Vagina (tissue), 2 donors: ENCODE measurements at regions not wholly inside any gene's neighbourhood (a gene's known extent, or its start where the extent isn't known, plus 50 kb on each side); places are given as distances from the start of the nearest gene placed in this dataset.

Experiments used
- DNase-seq, 2 donors: peaks; one replicate each; pipeline ENCODE4 v3.0.0-alpha.2; 2017; ENCODE audit errors: extremely low spot score in 2 of 2
- H3K27ac ChIP-seq: fragments of 200-600 bp; sonication (generic); one replicate; pipeline ENCODE4 v1.5.1; 2019
- H3K27me3 ChIP-seq: fragments of 200-600 bp; sonication (generic); one replicate; pipeline ENCODE4 v1.5.1; 2019
- H3K36me3 ChIP-seq, 2 donors: fragments of 200-600 bp; sonication (generic); one replicate each; pipeline ENCODE4 v1.5.1; 2017 to 2019
- H3K4me1 ChIP-seq: fragments of 200-600 bp; sonication (generic); one replicate; pipeline ENCODE4 v1.5.1; 2019
- H3K4me3 ChIP-seq, 2 donors: fragments of 200-600 bp; sonication (generic); 1 replicate in 1 of 2; 2 replicates in 1 of 2; pipeline ENCODE4 v1.5.1; 2016 to 2019
- H3K9me3 ChIP-seq: fragments of 200-600 bp; sonication (generic); one replicate; pipeline ENCODE4 v1.5.1; 2019
- POLR2A ChIP-seq, 2 donors: fragments of 450-650 bp; IDR thresholded peaks; one replicate each; pipeline ENCODE4 v1.6.1; 2017; ENCODE audit warnings: antibody characterized with exemption in 2 of 2, mild to moderate bottlenecking in 2 of 2, moderate library complexity in 2 of 2
- POLR2AphosphoS5 ChIP-seq, 2 donors: sonication (generic); formaldehyde crosslinking; IDR thresholded peaks; one replicate each; pipeline ENCODE4 v1.9.0; 2017; ENCODE audit warnings: antibody characterized with exemption in 2 of 2, mild to moderate bottlenecking in 2 of 2, low read depth in 1 of 2; ENCODE audit not compliant: insufficient read depth in 1 of 2
- intact Hi-C: fragments of 100-400 bp; cut with DNase I; formaldehyde crosslinking; loops from one replicate; pipeline ENCODE4 v1.15.1; 2023
- TF ChIP-seq, protein P1 (sequence below), 3 experiments: fragments of 450-650 bp in 2 of 3; fragments of 200-600 bp in 1 of 3; sonication (generic) in 1 of 3; IDR thresholded peaks; one replicate each; pipeline ENCODE4 v1.5.1; 2017 to 2019; ENCODE audit warnings: antibody characterized with exemption in 3 of 3, mild to moderate bottlenecking in 2 of 3, moderate library complexity in 2 of 3

DNA sequence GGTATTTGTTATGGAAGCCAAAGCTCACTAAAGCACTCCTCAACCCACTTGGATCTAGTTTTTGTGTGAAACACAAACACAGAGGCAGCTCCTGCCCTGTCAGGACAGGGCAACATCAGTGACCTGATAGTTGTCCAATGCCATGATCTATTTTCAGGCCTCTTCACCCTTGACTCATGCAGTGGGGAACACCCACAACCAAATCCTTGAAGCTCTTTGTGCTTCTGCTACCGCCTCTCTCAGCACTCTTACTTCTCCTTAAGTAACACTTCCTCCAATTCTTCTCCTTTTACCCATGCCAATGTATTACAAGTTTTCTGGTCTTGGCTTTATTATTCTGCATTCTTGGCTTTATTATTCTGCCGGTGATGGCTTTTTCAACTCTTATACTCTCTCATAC, 425.3 kb downstream of the INHBA start:
- H3K9me3 ChIP-seq = no peaks in the 10 kb centered on the region
- H3K36me3 ChIP-seq = no peaks in the 10 kb centered on the region
- intact Hi-C loops = no loop called here
- H3K27ac ChIP-seq = no peak overlapping the region
- H3K4me1 ChIP-seq = no peaks in the 10 kb centered on the region
- no peaks in the 10 kb centered on the region for H3K27me3 ChIP-seq
- no peak for DNase-seq
- no peak overlapping the region for H3K4me3 ChIP-seq
- TF ChIP-seq, protein P1, sequence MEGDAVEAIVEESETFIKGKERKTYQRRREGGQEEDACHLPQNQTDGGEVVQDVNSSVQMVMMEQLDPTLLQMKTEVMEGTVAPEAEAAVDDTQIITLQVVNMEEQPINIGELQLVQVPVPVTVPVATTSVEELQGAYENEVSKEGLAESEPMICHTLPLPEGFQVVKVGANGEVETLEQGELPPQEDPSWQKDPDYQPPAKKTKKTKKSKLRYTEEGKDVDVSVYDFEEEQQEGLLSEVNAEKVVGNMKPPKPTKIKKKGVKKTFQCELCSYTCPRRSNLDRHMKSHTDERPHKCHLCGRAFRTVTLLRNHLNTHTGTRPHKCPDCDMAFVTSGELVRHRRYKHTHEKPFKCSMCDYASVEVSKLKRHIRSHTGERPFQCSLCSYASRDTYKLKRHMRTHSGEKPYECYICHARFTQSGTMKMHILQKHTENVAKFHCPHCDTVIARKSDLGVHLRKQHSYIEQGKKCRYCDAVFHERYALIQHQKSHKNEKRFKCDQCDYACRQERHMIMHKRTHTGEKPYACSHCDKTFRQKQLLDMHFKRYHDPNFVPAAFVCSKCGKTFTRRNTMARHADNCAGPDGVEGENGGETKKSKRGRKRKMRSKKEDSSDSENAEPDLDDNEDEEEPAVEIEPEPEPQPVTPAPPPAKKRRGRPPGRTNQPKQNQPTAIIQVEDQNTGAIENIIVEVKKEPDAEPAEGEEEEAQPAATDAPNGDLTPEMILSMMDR (IDR thresholded peaks at IDR 0.05) = no peak
- TF ChIP-seq POLR2A (IDR thresholded peaks at IDR 0.05) (no peak), POLR2AphosphoS5 (IDR thresholded peaks at IDR 0.05; ENCODE audit: insufficient read depth in 1 of 2, low read depth in 1 of 2) (no peak)

DNA sequence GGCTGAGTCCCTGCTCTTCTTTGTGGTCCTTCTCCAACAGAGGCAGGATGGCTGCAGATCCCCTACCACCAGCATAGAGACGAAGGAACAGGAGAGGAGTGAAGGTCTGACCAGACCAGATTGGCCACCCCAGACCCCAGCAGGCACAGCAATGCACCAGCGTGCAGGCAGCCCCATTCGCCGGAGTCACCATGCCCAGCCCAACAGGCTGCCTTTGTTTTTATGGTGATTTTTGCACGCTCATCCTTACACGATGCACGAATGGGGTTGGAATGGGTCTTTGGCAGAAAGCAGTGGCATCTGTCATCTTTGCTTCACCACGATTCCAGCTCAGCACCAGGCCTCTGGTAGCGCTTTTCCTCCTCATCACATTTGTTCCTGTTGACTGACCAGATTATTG, 427.6 kb downstream of the INHBA start:
- intact Hi-C loops = no loop called here
- DNase-seq = no peak
- TF ChIP-seq, protein P1 (IDR thresholded peaks at IDR 0.05) = no peak
- TF ChIP-seq POLR2AphosphoS5 (IDR thresholded peaks at IDR 0.05; ENCODE audit: insufficient read depth in 1 of 2, low read depth in 1 of 2) = no peak
- no peaks in the 10 kb centered on the region for H3K27me3 ChIP-seq
- no peak overlapping the region for H3K27ac ChIP-seq
- no peaks in the 10 kb centered on the region for H3K36me3 ChIP-seq
- no peaks in the 10 kb centered on the region for H3K4me1 ChIP-seq
- no peaks in the 10 kb centered on the region for H3K9me3 ChIP-seq
- no peak overlapping the region for H3K4me3 ChIP-seq

DNA sequence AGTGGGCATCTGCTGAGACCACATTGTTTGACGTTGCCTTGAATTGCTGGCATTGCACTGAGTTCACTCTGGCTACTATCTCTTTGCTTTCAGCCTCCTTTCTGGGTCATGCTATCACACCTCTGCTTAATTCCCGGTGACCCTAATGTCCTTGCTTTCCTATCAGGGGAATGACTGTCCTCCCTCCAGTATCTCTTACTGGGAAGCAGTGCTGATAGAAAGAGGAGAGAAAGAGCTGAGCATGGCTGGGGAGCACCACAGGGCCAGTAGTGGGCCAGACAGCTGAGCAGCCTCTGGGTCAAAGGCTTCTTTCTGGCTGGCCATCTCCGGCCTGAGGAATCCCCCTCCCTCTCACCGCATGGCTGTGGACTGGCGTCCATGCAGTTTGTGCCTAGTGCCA, 428.7 kb downstream of the INHBA start:
- Histone ChIP-seq H3K4me3 (no peak overlapping the region), H3K4me1 (no peaks in the 10 kb centered on the region), H3K9me3 (no peaks in the 10 kb centered on the region), H3K27me3 (no peaks in the 10 kb centered on the region), H3K36me3 (no peaks in the 10 kb centered on the region), H3K27ac (no peak overlapping the region)
- TF ChIP-seq POLR2AphosphoS5 (IDR thresholded peaks at IDR 0.05; ENCODE audit: insufficient read depth in 1 of 2, low read depth in 1 of 2) (no peak), POLR2A (IDR thresholded peaks at IDR 0.05) (no peak)
- TF ChIP-seq, protein P1 (IDR thresholded peaks at IDR 0.05) = no peak
- intact Hi-C loops = no loop called here
- DNase-seq = no peak

DNA sequence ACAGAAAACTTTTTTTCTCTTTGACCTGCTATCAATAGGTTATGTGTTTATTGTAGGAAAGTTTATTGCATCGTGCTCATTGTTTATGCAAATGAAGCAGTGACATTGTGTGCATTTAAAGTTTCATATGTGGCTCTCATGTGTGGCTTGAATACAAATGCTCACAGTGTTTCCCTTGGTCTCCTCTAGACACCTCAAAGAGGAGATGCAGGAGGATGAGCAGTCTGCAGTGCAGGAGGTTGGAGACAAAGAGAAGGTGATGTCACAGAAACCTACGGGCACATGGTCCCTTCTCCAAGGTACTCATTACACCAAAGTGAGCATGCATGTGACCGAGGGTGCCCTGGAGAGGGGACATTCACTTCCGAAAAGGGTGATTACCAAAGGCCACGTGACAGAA, 430.2 kb downstream of the INHBA start:
- no peak for TF ChIP-seq POLR2A (IDR thresholded peaks at IDR 0.05)
- TF ChIP-seq, protein P1 (IDR thresholded peaks at IDR 0.05) = no peak
- no peak for TF ChIP-seq POLR2AphosphoS5 (IDR thresholded peaks at IDR 0.05; ENCODE audit: insufficient read depth in 1 of 2, low read depth in 1 of 2)
- Histone ChIP-seq H3K4me1 (no peaks in the 10 kb centered on the region), H3K27ac (no peak overlapping the region), H3K36me3 (no peaks in the 10 kb centered on the region), H3K4me3 (no peak overlapping the region), H3K9me3 (no peaks in the 10 kb centered on the region), H3K27me3 (no peaks in the 10 kb centered on the region)
- no peak for DNase-seq
- intact Hi-C loops = no loop called here

DNA sequence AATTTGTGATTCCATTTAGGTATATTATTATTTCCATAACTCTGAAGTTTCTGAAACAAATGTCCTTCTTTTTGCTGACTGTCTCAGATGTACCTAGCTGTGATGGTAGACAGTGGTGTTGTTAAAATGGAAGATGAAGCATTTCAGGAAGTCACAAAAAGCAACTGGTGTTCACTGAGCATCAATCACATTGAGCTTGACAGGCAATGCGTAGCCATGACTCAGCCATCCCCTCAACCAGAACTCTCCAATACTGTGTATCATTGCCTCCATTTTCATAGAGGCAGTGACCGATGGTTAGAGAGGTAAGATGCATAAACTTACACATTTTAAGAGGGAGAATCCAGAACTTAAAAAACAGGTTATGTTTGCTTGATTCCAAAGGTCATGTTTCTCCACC, 434.0 kb downstream of the INHBA start:
- no peak overlapping the region for H3K4me3 ChIP-seq
- no peaks in the 10 kb centered on the region for H3K27me3 ChIP-seq
- no peak overlapping the region for H3K27ac ChIP-seq
- no peak for DNase-seq
- intact Hi-C loops = no loop called here
- no peaks in the 10 kb centered on the region for H3K4me1 ChIP-seq
- TF ChIP-seq POLR2A (IDR thresholded peaks at IDR 0.05) (no peak), POLR2AphosphoS5 (IDR thresholded peaks at IDR 0.05; ENCODE audit: insufficient read depth in 1 of 2, low read depth in 1 of 2) (no peak)
- TF ChIP-seq, protein P1 (IDR thresholded peaks at IDR 0.05) = no peak
- H3K36me3 ChIP-seq = no peaks in the 10 kb centered on the region
- H3K9me3 ChIP-seq = no peaks in the 10 kb centered on the region
